Neural cell (in vitro differentiated cells): ENCODE measurements at regions not wholly inside any gene's neighbourhood (a gene's known extent, or its start where the extent isn't known, plus 50 kb on each side); places are given as distances from the start of the nearest gene placed in this dataset.

ENCODE experiments used
- H2AFZ ChIP-seq: fragments of 200-600, 300-800 bp; sonication (generic), shearing (Covaris generic); 2 replicates; pipeline ENCODE4 v1.6.0; 2014; ENCODE audit warnings: low read depth, mild to moderate bottlenecking, antibody characterized with exemption, low read length, moderate library complexity
- H3F3A ChIP-seq: fragments of 200-600 bp; shearing (Covaris generic); 2 replicates; pipeline ENCODE4 v1.6.1; 2016; ENCODE audit warnings: mild to moderate bottlenecking, moderate library complexity, mixed read lengths, antibody characterized with exemption, low read length; ENCODE audit not compliant: insufficient read depth, poor library complexity, severe bottlenecking
- H3K27ac ChIP-seq: fragments of 200-600, 300-800 bp; sonication (generic), shearing (Covaris generic); 2 replicates; pipeline ENCODE4 v1.5.1; 2014; ENCODE audit warnings: mild to moderate bottlenecking, low read length, moderate library complexity
- H3K27me3 ChIP-seq: fragments of 300-800, 200-600 bp; sonication (generic), shearing (Covaris generic); 2 replicates; pipeline ENCODE4 v1.6.0; 2014; ENCODE audit warnings: mild to moderate bottlenecking, low read depth, low read length, moderate library complexity; ENCODE audit not compliant: insufficient read depth
- H3K36me3 ChIP-seq: fragments of 300-800, 200-600 bp; sonication (generic), shearing (Covaris generic); 2 replicates; pipeline ENCODE4 v1.5.1; 2014; ENCODE audit warnings: mild to moderate bottlenecking, antibody characterized with exemption, low read length, moderate library complexity; ENCODE audit not compliant: insufficient read depth
- H3K4me2 ChIP-seq: fragments of 300-800, 200-600 bp; sonication (generic), shearing (Covaris generic); 2 replicates; pipeline ENCODE4 v1.6.0; 2014; ENCODE audit warnings: mild to moderate bottlenecking, low read length
- H3K4me3 ChIP-seq: fragments of 300-800, 200-600 bp; sonication (generic), shearing (Covaris generic); 2 replicates; pipeline ENCODE4 v1.5.1; 2014; ENCODE audit warnings: mild to moderate bottlenecking, low read length, moderate library complexity
- H3K79me2 ChIP-seq: fragments of 200-600 bp; shearing (Covaris generic); replicated peaks from 2 replicates; pipeline ENCODE4 v1.6.0; 2014; ENCODE audit warnings: mild to moderate bottlenecking, low read length, moderate library complexity; ENCODE audit not compliant: insufficient read depth
- H3K9ac ChIP-seq: fragments of 300-800, 200-600 bp; sonication (generic), shearing (Covaris generic); 2 replicates; pipeline ENCODE4 v1.6.1; 2016; ENCODE audit warnings: mild to moderate bottlenecking, low read length, mixed read lengths
- H3K9me2 ChIP-seq: fragments of 200-600 bp; shearing (Covaris generic); 2 replicates; pipeline ENCODE4 v1.6.1; 2016; ENCODE audit warnings: mild to moderate bottlenecking, low read length, mixed read lengths; ENCODE audit not compliant: insufficient read depth
- H3K9me3 ChIP-seq: fragments of 200-600, 300-800 bp; sonication (generic), shearing (Covaris generic); 2 replicates; pipeline ENCODE4 v1.6.1; 2016; ENCODE audit warnings: mild to moderate bottlenecking, mixed run types, low read length, moderate library complexity, mixed read lengths
- H4K20me1 ChIP-seq: fragments of 200-600 bp; shearing (Covaris generic); 2 replicates; pipeline ENCODE4 v1.6.1; 2016; ENCODE audit warnings: mild to moderate bottlenecking, mixed run types; ENCODE audit not compliant: insufficient read depth
- CTCF ChIP-seq: fragments of 450-650 bp; IDR thresholded peaks from 2 replicates; pipeline ENCODE4 v1.5.1; 2014; ENCODE audit warnings: antibody characterized with exemption, mild to moderate bottlenecking, moderate library complexity; ENCODE audit not compliant: poor library complexity, severe bottlenecking
- EP300 ChIP-seq: fragments of 450-650 bp; conservative IDR thresholded peaks from 2 replicates; pipeline ENCODE4 v1.6.1; 2014; ENCODE audit warnings: antibody characterized with exemption, mild to moderate bottlenecking, moderate library complexity; ENCODE audit not compliant: poor library complexity, severe bottlenecking
- EZH2 ChIP-seq: fragments of 200-600, 300-800 bp; shearing (Covaris generic), sonication (generic); IDR thresholded peaks from 2 replicates; pipeline ENCODE4 v1.6.1; 2014; ENCODE audit warnings: antibody characterized with exemption, low read length, borderline replicate concordance, mild to moderate bottlenecking; ENCODE audit not compliant: insufficient read depth, poor library complexity, severe bottlenecking
- MXI1 ChIP-seq: fragments of 450-650 bp; conservative IDR thresholded peaks from 2 replicates; pipeline ENCODE4 v1.6.1; 2014; ENCODE audit warnings: antibody characterized with exemption, mild to moderate bottlenecking; ENCODE audit not compliant: poor library complexity, severe bottlenecking
- POLR2AphosphoS5 ChIP-seq: IDR thresholded peaks from 2 replicates; pipeline ENCODE4 v1.6.1; 2012
- RAD21 ChIP-seq: fragments of 450-650 bp; conservative IDR thresholded peaks from 2 replicates; pipeline ENCODE4 v1.6.1; 2014; ENCODE audit warnings: antibody characterized with exemption, mild to moderate bottlenecking, moderate library complexity
- REST ChIP-seq: IDR thresholded peaks from 2 replicates; pipeline ENCODE4 v1.6.1; 2012; ENCODE audit warnings: borderline replicate concordance
- SMC3 ChIP-seq: fragments of 450-650 bp; conservative IDR thresholded peaks from 2 replicates; pipeline ENCODE4 v1.6.1; 2014; ENCODE audit warnings: antibody characterized with exemption, mild to moderate bottlenecking, moderate library complexity; ENCODE audit not compliant: poor library complexity
- TAF1 ChIP-seq: IDR thresholded peaks from 2 replicates; pipeline ENCODE4 v1.6.1; 2012; ENCODE audit warnings: low read depth

- H3K9me3 ChIP-seq, result no peaks in the 10 kb centered on the region
- H4K20me1 ChIP-seq, result no peaks in the 10 kb centered on the region
- no peaks in the 10 kb centered on the region for H3K9me2 ChIP-seq
- H3K79me2 ChIP-seq, result no peaks in the 10 kb centered on the region
- no peaks in the 10 kb centered on the region for H3F3A ChIP-seq
- H3K4me2 ChIP-seq, result no peak overlapping the region
- H3K4me3 ChIP-seq, result no peak overlapping the region
- no peak overlapping the region for H2AFZ ChIP-seq
- H3K27ac ChIP-seq, result no peak overlapping the region
- no peak overlapping the region for H3K9ac ChIP-seq
- TF ChIP-seq TAF1, result no peak
- no peaks in the 10 kb centered on the region for H3K27me3 ChIP-seq
- H3K36me3 ChIP-seq, result no peaks in the 10 kb centered on the region
Observed at GRCh38 chr9:92175441-92175840, 60.2 kb upstream of the SPTLC1 start.

- Histone ChIP-seq H4K20me1 (no peaks in the 10 kb centered on the region), H3K27me3 (no peaks in the 10 kb centered on the region), H3K79me2 (no peaks in the 10 kb centered on the region), H3K36me3 (no peaks in the 10 kb centered on the region), H3K9me2 (no peaks in the 10 kb centered on the region), H2AFZ (no peak overlapping the region), H3F3A (no peaks in the 10 kb centered on the region), H3K4me2 (no peak overlapping the region), H3K27ac (no peak overlapping the region), H3K9me3 (no peaks in the 10 kb centered on the region), H3K9ac (no peak overlapping the region), H3K4me3 (no peak overlapping the region)
- no peak for TF ChIP-seq MXI1
- no peak for TF ChIP-seq EZH2
- TF ChIP-seq EP300, result no peak
- no peak for TF ChIP-seq SMC3
- no peak for TF ChIP-seq TAF1
- TF ChIP-seq POLR2AphosphoS5, result no peak
- no peak for TF ChIP-seq CTCF
- no peak for TF ChIP-seq REST
- TF ChIP-seq RAD21, result no peak
Observed at GRCh38 chr9:92173318-92173717, 58.1 kb upstream of the SPTLC1 start.

GRCh38 chr9:92171822-92172221, 56.6 kb upstream of the SPTLC1 start:
- H3K79me2 ChIP-seq, result no peaks in the 10 kb centered on the region
- H3K9me3 ChIP-seq, result no peaks in the 10 kb centered on the region
- H3K9ac ChIP-seq, result no peak overlapping the region
- H3K27ac ChIP-seq, result no peak overlapping the region
- H2AFZ ChIP-seq, result no peak overlapping the region
- H3K36me3 ChIP-seq, result no peaks in the 10 kb centered on the region
- no peaks in the 10 kb centered on the region for H3K9me2 ChIP-seq
- H3K4me2 ChIP-seq, result no peak overlapping the region
- no peaks in the 10 kb centered on the region for H3F3A ChIP-seq
- no peak overlapping the region for H3K4me3 ChIP-seq
- H3K27me3 ChIP-seq, result no peaks in the 10 kb centered on the region
- H4K20me1 ChIP-seq, result no peaks in the 10 kb centered on the region
- no peak for TF ChIP-seq REST
- no peak for TF ChIP-seq MXI1
- TF ChIP-seq EP300, result no peak
- no peak for TF ChIP-seq TAF1
- no peak for TF ChIP-seq POLR2AphosphoS5
- TF ChIP-seq CTCF, result no peak
- no peak for TF ChIP-seq RAD21
- no peak for TF ChIP-seq SMC3
- TF ChIP-seq EZH2, result no peak
